GM12878 (cell line): ENCODE measurements at regions not wholly inside any gene's neighbourhood (a gene's known extent, or its start where the extent isn't known, plus 50 kb on each side); places are given as distances from the start of the nearest gene placed in this dataset.

Experiments used
- CBFB ChIP-seq: IDR thresholded peaks from 2 replicates; pipeline ENCODE4 v1.6.1; 2016; ENCODE audit warnings: antibody characterized with exemption, low read depth
- CHD2 ChIP-seq: IDR thresholded peaks from 2 replicates; pipeline ENCODE4 v1.6.1; 2011; ENCODE audit warnings: low read depth, low read length, improper control_type of control experiment, borderline replicate concordance
- CTCF ChIP-seq, 3 experiments: IDR thresholded peaks in 2 of 3; conservative IDR thresholded peaks in 1 of 3; 2 replicates each; pipeline ENCODE4 v1.5.1; 2011; ENCODE audit warnings: low read depth in 3 of 3, low read length in 3 of 3, mild to moderate bottlenecking in 3 of 3, control low read depth in 2 of 3, moderate library complexity in 2 of 3, inconsistent platforms in 1 of 3, mixed read lengths in 1 of 3; ENCODE audit not compliant: control insufficient read depth in 2 of 3, insufficient read depth in 1 of 3; ENCODE audit errors: extremely low read depth in 1 of 3
- GABPA ChIP-seq: IDR thresholded peaks from 2 replicates; pipeline ENCODE4 v1.6.1; 2014; ENCODE audit warnings: antibody characterized with exemption, low read depth, mild to moderate bottlenecking, inconsistent platforms
- HDGF ChIP-seq: fragments of 450-650 bp; IDR thresholded peaks from 2 replicates; pipeline ENCODE4 v1.6.1; 2016; ENCODE audit warnings: antibody characterized with exemption
- MAX ChIP-seq: IDR thresholded peaks from 2 replicates; pipeline ENCODE4 v1.6.1; 2012; ENCODE audit warnings: low read depth, low read length, improper control_type of control experiment
- MTA3 ChIP-seq: IDR thresholded peaks from 2 replicates; pipeline ENCODE4 v1.6.1; 2012; ENCODE audit warnings: low read length, inconsistent platforms, borderline replicate concordance
- RAD21 ChIP-seq: IDR thresholded peaks from 2 replicates; pipeline ENCODE4 v1.6.1; 2011; ENCODE audit warnings: mild to moderate bottlenecking, low read depth, low read length, moderate library complexity; ENCODE audit not compliant: insufficient read depth
- SIN3A ChIP-seq: IDR thresholded peaks from 2 replicates; pipeline ENCODE4 v1.6.1; 2012; ENCODE audit warnings: low read depth, low read length, improper control_type of control experiment
- SMARCA5 ChIP-seq: fragments of 450-650 bp; IDR thresholded peaks from 2 replicates; pipeline ENCODE4 v1.6.1; 2017; ENCODE audit warnings: mild to moderate bottlenecking
- YY1 ChIP-seq: IDR thresholded peaks from 2 replicates; pipeline ENCODE4 v1.6.1; 2011; ENCODE audit warnings: low read depth, mild to moderate bottlenecking, low read length
- ZBTB33 ChIP-seq: fragments of 450-650 bp; IDR thresholded peaks from 2 replicates; pipeline ENCODE4 v1.6.1; 2017; ENCODE audit warnings: mild to moderate bottlenecking

- TF ChIP-seq CBFB (no peak), MAX (no peak), SIN3A (no peak), CTCF (IDR thresholded peaks at IDR 0.05 in 2 of 3, conservative IDR thresholded peaks at IDR 0.05 in 1 of 3; ENCODE audit: control insufficient read depth in 2 of 3, extremely low read depth in 1 of 3, insufficient read depth in 1 of 3, low read depth in 3 of 3, low read length in 3 of 3) (no peak), SMARCA5 (no peak), YY1 (no peak), MTA3 (no peak), ZBTB33 (no peak), RAD21 (no peak), GABPA (no peak), CHD2 (no peak), HDGF (no peak)
These were observed 844.9 kb downstream of the OLFM4 start for GRCh38 chr13:53873558-53873957.
